ENCODE measurements at regions not wholly inside any gene's neighbourhood (a gene's known extent, or its start where the extent isn't known, plus 50 kb on each side); places are given as distances from the start of the nearest gene placed in this dataset.

GRCh38 chr2:176473177-176473576 is 203.9 kb downstream of the MTX2 start:
- no peaks in the 10 kb centered on the region for H3K27me3 ChIP-seq (ENCODE audit: control insufficient read depth, insufficient read depth)
- no peak overlapping the region for H3K4me3 ChIP-seq (ENCODE audit: low read length)
- intact Hi-C loops (cut with DNase I) = no loop called here
- ATAC-seq (peak; percentile 66 to 73), DNase-seq (peak in 2 of 3 donors; percentile 54 to 66)
- H3K9me3 ChIP-seq (ENCODE audit: control insufficient read depth, low read length) = no peaks in the 10 kb centered on the region
- 62% methylated on average over 4 of the region's 4 CpGs for WGBS
- H3K4me1 ChIP-seq (ENCODE audit: control insufficient read depth, insufficient read depth, low read length) = no peaks in the 10 kb centered on the region
- H3K27ac ChIP-seq (ENCODE audit: low read length) = no peak overlapping the region

- H3K27ac ChIP-seq (ENCODE audit: low read length) = no peak overlapping the region
- ATAC-seq (no peak), DNase-seq (no peak)
- no peaks in the 10 kb centered on the region for H3K4me1 ChIP-seq (ENCODE audit: control insufficient read depth, insufficient read depth, low read length)
- H3K4me3 ChIP-seq (ENCODE audit: low read length) = no peak overlapping the region
- intact Hi-C loops (cut with DNase I) = no loop called here
- no peaks in the 10 kb centered on the region for H3K9me3 ChIP-seq (ENCODE audit: control insufficient read depth, low read length)
- 88% methylated on average over 6 of the region's 6 CpGs for WGBS
- H3K27me3 ChIP-seq (ENCODE audit: control insufficient read depth, insufficient read depth) = no peaks in the 10 kb centered on the region
These were observed 204.6 kb downstream of the MTX2 start for GRCh38 chr2:176473851-176474250.

GRCh38 chr2:176477336-176477735 is 208.1 kb downstream of the MTX2 start:
- 100% methylated on average over 1 of the region's 1 CpG for WGBS
- Histone ChIP-seq H3K27ac (ENCODE audit: low read length) (no peak overlapping the region), H3K4me1 (ENCODE audit: control insufficient read depth, insufficient read depth, low read length) (no peaks in the 10 kb centered on the region), H3K9me3 (ENCODE audit: control insufficient read depth, low read length) (no peaks in the 10 kb centered on the region), H3K4me3 (ENCODE audit: low read length) (no peak overlapping the region), H3K27me3 (ENCODE audit: control insufficient read depth, insufficient read depth) (no peaks in the 10 kb centered on the region)
- no peak for ATAC-seq
- intact Hi-C loops (cut with DNase I) = no loop called here
- no peak for DNase-seq

- no peaks in the 10 kb centered on the region for H3K4me1 ChIP-seq (ENCODE audit: control insufficient read depth, insufficient read depth, low read length)
- H3K27me3 ChIP-seq (ENCODE audit: control insufficient read depth, insufficient read depth) = peaks cover 2% of the 10 kb centered on the region
- H3K9me3 ChIP-seq (ENCODE audit: control insufficient read depth, low read length) = no peaks in the 10 kb centered on the region
- DNase-seq = no peak
- intact Hi-C loops (cut with DNase I) = no loop called here
- H3K27ac ChIP-seq (ENCODE audit: low read length) = no peak overlapping the region
- 77% methylated on average over 1 of the region's 1 CpG for WGBS
- no peak for ATAC-seq
- H3K4me3 ChIP-seq (ENCODE audit: low read length) = no peak overlapping the region
These were observed 210.7 kb downstream of the MTX2 start for GRCh38 chr2:176479961-176480360.

GRCh38 chr2:176482107-176482506 is 212.9 kb downstream of the MTX2 start:
- peaks cover 2% of the 10 kb centered on the region for H3K27me3 ChIP-seq (ENCODE audit: control insufficient read depth, insufficient read depth)
- H3K4me3 ChIP-seq (ENCODE audit: low read length) = no peak overlapping the region
- H3K27ac ChIP-seq (ENCODE audit: low read length) = no peak overlapping the region
- ATAC-seq (no peak), DNase-seq (no peak)
- H3K4me1 ChIP-seq (ENCODE audit: control insufficient read depth, insufficient read depth, low read length) = no peaks in the 10 kb centered on the region
- no peaks in the 10 kb centered on the region for H3K9me3 ChIP-seq (ENCODE audit: control insufficient read depth, low read length)
- WGBS = 78% methylated on average over 3 of the region's 3 CpGs
- intact Hi-C loops (cut with DNase I) = no loop called here

- intact Hi-C loops (cut with DNase I) = no loop called here
- Histone ChIP-seq H3K4me3 (ENCODE audit: low read length) (no peak overlapping the region), H3K27me3 (ENCODE audit: control insufficient read depth, insufficient read depth) (peaks cover 2% of the 10 kb centered on the region), H3K27ac (ENCODE audit: low read length) (no peak overlapping the region), H3K4me1 (ENCODE audit: control insufficient read depth, insufficient read depth, low read length) (no peaks in the 10 kb centered on the region), H3K9me3 (ENCODE audit: control insufficient read depth, low read length) (no peaks in the 10 kb centered on the region)
- 70% methylated on average over 7 of the region's 7 CpGs for WGBS
- no peak for DNase-seq
- ATAC-seq = no peak
These were observed 214.2 kb downstream of the MTX2 start for GRCh38 chr2:176483476-176483875.

- peaks cover 2% of the 10 kb centered on the region for H3K27me3 ChIP-seq (ENCODE audit: control insufficient read depth, insufficient read depth)
- no peak overlapping the region for H3K27ac ChIP-seq (ENCODE audit: low read length)
- no peaks in the 10 kb centered on the region for H3K9me3 ChIP-seq (ENCODE audit: control insufficient read depth, low read length)
- H3K4me1 ChIP-seq (ENCODE audit: control insufficient read depth, insufficient read depth, low read length) = no peaks in the 10 kb centered on the region
- H3K4me3 ChIP-seq (ENCODE audit: low read length) = no peak overlapping the region
- intact Hi-C loops (cut with DNase I) = no loop called here
- no peak for DNase-seq
- ATAC-seq = no peak
- WGBS = 90% methylated on average over 10 of the region's 10 CpGs
These were observed 214.8 kb downstream of the MTX2 start for GRCh38 chr2:176483901-176484568.

- ATAC-seq (no peak), DNase-seq (no peak)
- Histone ChIP-seq H3K27ac (ENCODE audit: low read length) (no peak overlapping the region), H3K4me3 (ENCODE audit: low read length) (no peak overlapping the region), H3K9me3 (ENCODE audit: control insufficient read depth, low read length) (no peaks in the 10 kb centered on the region), H3K4me1 (ENCODE audit: control insufficient read depth, insufficient read depth, low read length) (no peaks in the 10 kb centered on the region), H3K27me3 (ENCODE audit: control insufficient read depth, insufficient read depth) (peaks cover 2% of the 10 kb centered on the region)
- intact Hi-C loops (cut with DNase I) = no loop called here
- WGBS = 62% methylated on average over 3 of the region's 3 CpGs
These were observed 215.6 kb downstream of the MTX2 start for GRCh38 chr2:176484838-176485237.

- Histone ChIP-seq H3K4me3 (ENCODE audit: low read length) (no peak overlapping the region), H3K27me3 (ENCODE audit: control insufficient read depth, insufficient read depth) (peaks cover 2% of the 10 kb centered on the region), H3K9me3 (ENCODE audit: control insufficient read depth, low read length) (no peaks in the 10 kb centered on the region), H3K27ac (ENCODE audit: low read length) (no peak overlapping the region), H3K4me1 (ENCODE audit: control insufficient read depth, insufficient read depth, low read length) (no peaks in the 10 kb centered on the region)
- DNase-seq = no peak
- intact Hi-C loops (cut with DNase I) = no loop called here
- WGBS = 67% methylated on average over 2 of the region's 2 CpGs
- ATAC-seq = no peak
These were observed 219.2 kb downstream of the MTX2 start for GRCh38 chr2:176488431-176488830.

GRCh38 chr2:176490061-176490861 is 221.0 kb downstream of the MTX2 start:
- H3K4me3 ChIP-seq (ENCODE audit: low read length) = peak overlapping the region; percentile 33
- ATAC-seq (peak; percentile 84 to 86), DNase-seq (peak; percentile 69 to 87 (median 85))
- H3K9me3 ChIP-seq (ENCODE audit: control insufficient read depth, low read length) = no peaks in the 10 kb centered on the region
- peak overlapping the region; percentile 57 for H3K27ac ChIP-seq (ENCODE audit: low read length)
- no peaks in the 10 kb centered on the region for H3K4me1 ChIP-seq (ENCODE audit: control insufficient read depth, insufficient read depth, low read length)
- intact Hi-C loops (cut with DNase I) = no loop called here
- H3K27me3 ChIP-seq (ENCODE audit: control insufficient read depth, insufficient read depth) = no peaks in the 10 kb centered on the region
- WGBS = 47% methylated on average over 47 of the region's 47 CpGs

GRCh38 chr2:176491172-176491904 is 222.1 kb downstream of the MTX2 start:
- Histone ChIP-seq H3K27me3 (ENCODE audit: control insufficient read depth, insufficient read depth) (no peaks in the 10 kb centered on the region), H3K4me1 (ENCODE audit: control insufficient read depth, insufficient read depth, low read length) (peaks cover 2% of the 10 kb centered on the region), H3K9me3 (ENCODE audit: control insufficient read depth, low read length) (no peaks in the 10 kb centered on the region), H3K4me3 (ENCODE audit: low read length) (no peak overlapping the region), H3K27ac (ENCODE audit: low read length) (no peak overlapping the region)
- WGBS = 61% methylated on average over 9 of the region's 9 CpGs
- ATAC-seq = peak; percentile 68 to 77
- intact Hi-C loops (cut with DNase I) = no loop called here
- peak; percentile 70 to 85 (median 74) for DNase-seq
